H1 (cell line): ENCODE measurements at regions not wholly inside any gene's neighbourhood (a gene's known extent, or its start where the extent isn't known, plus 50 kb on each side); places are given as distances from the start of the nearest gene placed in this dataset.

Experiments used
- CTCF ChIA-PET: fragments of 300-600 bp; sonication (Branson Sonifier 250); formaldehyde crosslinking; loops from one replicate; lab custom pipeline; 2021; ENCODE audit not compliant: partially characterized antibody; lab: Charles Lee
- POLR2A ChIA-PET: fragments of 300-600 bp; sonication (Branson Sonifier 250); formaldehyde crosslinking; loops from one replicate; lab custom pipeline; 2021; ENCODE audit warnings: inconsistent platforms; ENCODE audit not compliant: partially characterized antibody; lab: Charles Lee
- DNase-seq, 2 experiments: peaks; one replicate each; pipeline versions ENCODE4 v3.0.0 to v3.0.0-alpha.2; 2010 to 2022; ENCODE audit warnings: low spot score in 2 of 2, low read depth in 1 of 2, mixed read lengths in 1 of 2
- FAIRE-seq: peaks from 2 replicates; lab custom pipeline; 2011; peaks lifted over from hg19 to GRCh38; lab: Jason Lieb, UNC
- H2AFZ ChIP-seq: 2 replicates; pipeline ENCODE4 v1.8.1; 2012; ENCODE audit warnings: low read length, inconsistent platforms
- H2AK5ac ChIP-seq: 2 replicates; pipeline ENCODE4 v1.6.1; 2013; ENCODE audit warnings: low read depth, low read length
- H2BK120ac ChIP-seq: replicated peaks from 2 replicates; pipeline ENCODE3; 2013; ENCODE audit warnings: low read depth, low read length, inconsistent platforms
- H2BK12ac ChIP-seq: 2 replicates; pipeline ENCODE4 v1.6.1; 2013; ENCODE audit warnings: low read depth, low read length
- H2BK15ac ChIP-seq: 2 replicates; pipeline ENCODE4 v1.6.1; 2013; ENCODE audit warnings: low read length
- H2BK20ac ChIP-seq: 2 replicates; pipeline ENCODE4 v1.6.1; 2013; ENCODE audit warnings: low read length
- H2BK5ac ChIP-seq: 2 replicates; pipeline ENCODE4 v1.6.1; 2013; ENCODE audit warnings: low read depth, low read length
- H3K14ac ChIP-seq: 2 replicates; pipeline ENCODE4 v1.6.1; 2013; ENCODE audit warnings: inconsistent platforms; ENCODE audit not compliant: insufficient read length
- H3K18ac ChIP-seq: 2 replicates; pipeline ENCODE4 v1.6.1; 2013; ENCODE audit warnings: low read length; ENCODE audit errors: extremely low read depth
- H3K23ac ChIP-seq: 2 replicates; pipeline ENCODE4 v1.6.1; 2013; ENCODE audit warnings: inconsistent platforms; ENCODE audit not compliant: insufficient read length
- H3K23me2 ChIP-seq: 2 replicates; pipeline ENCODE4 v1.6.1; 2013; ENCODE audit warnings: low read depth, low read length
- H3K27ac ChIP-seq: 2 replicates; pipeline ENCODE4 v1.6.1; 2011; ENCODE audit warnings: low read depth, low read length, inconsistent platforms
- H3K27me3 ChIP-seq, 4 experiments: replicated peaks in 1 of 4; 1 replicate in 1 of 4; 2 replicates in 3 of 4; pipeline versions ENCODE4 v1.6.1 to v1.8.1; 2011 to 2013; ENCODE audit warnings: low read length in 3 of 4, mild to moderate bottlenecking in 3 of 4, inconsistent platforms in 2 of 4, mixed read lengths in 2 of 4, moderate library complexity in 1 of 4; ENCODE audit not compliant: control insufficient read depth in 3 of 4, insufficient read depth in 3 of 4; ENCODE audit errors: extremely low read depth in 1 of 4
- H3K36me3 ChIP-seq, 4 experiments: 2 replicates each; pipeline versions ENCODE4 v1.6.1 to v1.8.1; 2011 to 2013; ENCODE audit warnings: mild to moderate bottlenecking in 4 of 4, low read length in 3 of 4, moderate library complexity in 2 of 4, control low read depth in 1 of 4, inconsistent platforms in 1 of 4; ENCODE audit not compliant: insufficient read depth in 4 of 4, control insufficient read depth in 2 of 4
- H3K4ac ChIP-seq: replicated peaks from 2 replicates; pipeline ENCODE3; 2013; ENCODE audit warnings: low read length, low read depth, mixed read lengths, inconsistent platforms; ENCODE audit not compliant: insufficient read length
- H3K4me1 ChIP-seq, 4 experiments: replicated peaks in 1 of 4; 1 replicate in 1 of 4; 2 replicates in 3 of 4; pipeline versions ENCODE4 v1.6.1 to v1.8.1; 2011 to 2013; ENCODE audit warnings: low read length in 3 of 4, inconsistent platforms in 2 of 4, mixed read lengths in 1 of 4; ENCODE audit not compliant: insufficient read depth in 4 of 4, control insufficient read depth in 3 of 4
- H3K4me2 ChIP-seq, 2 experiments: 2 replicates each; pipeline versions ENCODE4 v1.6.1 to v1.8.1; 2011 to 2013; ENCODE audit warnings: low read depth in 2 of 2, low read length in 2 of 2, control low read depth in 1 of 2, inconsistent platforms in 1 of 2, mild to moderate bottlenecking in 1 of 2; ENCODE audit not compliant: insufficient read depth in 1 of 2
- H3K4me3 ChIP-seq, 4 experiments: fragments of 200-600, 300-600 bp in 1 of 4; sonication (generic), shearing (Covaris generic), sonication (Bioruptor Twin) in 1 of 4; 2 replicates each; pipeline versions ENCODE4 v1.5.1 to v1.8.1; 2011 to 2016; ENCODE audit warnings: low read length in 4 of 4, low read depth in 3 of 4, control low read depth in 2 of 4, inconsistent platforms in 2 of 4, mild to moderate bottlenecking in 2 of 4, mixed read lengths in 1 of 4, moderate library complexity in 1 of 4; ENCODE audit not compliant: insufficient read depth in 2 of 4; ENCODE audit errors: extremely low read depth in 1 of 4
- H3K56ac ChIP-seq: replicated peaks from 2 replicates; pipeline ENCODE3; 2013; ENCODE audit warnings: low read depth, mild to moderate bottlenecking, mixed read lengths, low read length, inconsistent platforms; ENCODE audit not compliant: insufficient read length
- H3K79me1 ChIP-seq: 2 replicates; pipeline ENCODE4 v1.6.1; 2013; ENCODE audit warnings: low read depth, low read length, control low read depth
- H3K79me2 ChIP-seq, 2 experiments: 2 replicates each; pipeline versions ENCODE4 v1.6.1 to v1.8.1; 2012 to 2013; ENCODE audit warnings: low read length in 2 of 2, mild to moderate bottlenecking in 2 of 2, inconsistent platforms in 1 of 2; ENCODE audit not compliant: insufficient read depth in 2 of 2, control insufficient read depth in 1 of 2
- H3K9ac ChIP-seq, 4 experiments: replicated peaks in 1 of 4; 1 replicate in 1 of 4; 2 replicates in 3 of 4; pipeline versions ENCODE4 v1.6.1 to v1.8.1; 2011 to 2013; ENCODE audit warnings: low read depth in 3 of 4, low read length in 3 of 4, control low read depth in 2 of 4, mild to moderate bottlenecking in 2 of 4, moderate library complexity in 2 of 4, inconsistent platforms in 1 of 4; ENCODE audit errors: extremely low read depth in 1 of 4
- H3K9me3 ChIP-seq, 2 experiments: 2 replicates each; pipeline versions ENCODE4 v1.6.1 to v1.8.1; 2012 to 2013; ENCODE audit warnings: mild to moderate bottlenecking in 2 of 2, moderate library complexity in 2 of 2, control low read depth in 1 of 2, inconsistent platforms in 1 of 2, low read depth in 1 of 2, low read length in 1 of 2, mixed read lengths in 1 of 2; ENCODE audit not compliant: insufficient read depth in 2 of 2
- H4K20me1 ChIP-seq, 2 experiments: replicated peaks in 1 of 2; 2 replicates each; pipeline versions ENCODE3 to v1.8.1; 2011 to 2013; ENCODE audit warnings: inconsistent platforms in 2 of 2, low read length in 2 of 2, mild to moderate bottlenecking in 1 of 2; ENCODE audit not compliant: insufficient read depth in 2 of 2, control insufficient read depth in 1 of 2
- H4K5ac ChIP-seq: 2 replicates; pipeline ENCODE4 v1.6.1; 2013; ENCODE audit warnings: low read length, low read depth, mixed read lengths, inconsistent platforms; ENCODE audit not compliant: insufficient read length
- H4K8ac ChIP-seq: 2 replicates; pipeline ENCODE4 v1.8.0; 2013; ENCODE audit warnings: mild to moderate bottlenecking, moderate library complexity, low read length, inconsistent platforms; ENCODE audit not compliant: insufficient read depth; ENCODE audit errors: extremely low read depth
- H4K91ac ChIP-seq: replicated peaks from 2 replicates; pipeline ENCODE3; 2013; ENCODE audit warnings: low read length, mixed read lengths, inconsistent platforms; ENCODE audit not compliant: insufficient read length
- CBX5 ChIP-seq: fragments of 300-800, 300-1000 bp; sonication (generic); IDR thresholded peaks from 2 replicates; pipeline ENCODE4 v1.7.1; 2016; ENCODE audit warnings: antibody characterized with exemption, low read length, low read depth
- CHD2 ChIP-seq: IDR thresholded peaks from 2 replicates; pipeline ENCODE4 v1.6.1; 2012; ENCODE audit warnings: low read length, improper control_type of control experiment
- CTBP2 ChIP-seq: IDR thresholded peaks from 2 replicates; pipeline ENCODE4 v1.7.0; 2011; ENCODE audit warnings: borderline replicate concordance, mild to moderate bottlenecking, moderate library complexity, mixed read lengths, low read length; ENCODE audit not compliant: insufficient read depth, insufficient read length
- GABPA ChIP-seq: IDR thresholded peaks from 2 replicates; pipeline ENCODE4 v1.6.1; 2011; ENCODE audit warnings: mild to moderate bottlenecking, low read length, moderate library complexity, borderline replicate concordance; ENCODE audit not compliant: insufficient read depth
- GTF2F1 ChIP-seq: IDR thresholded peaks from 2 replicates; pipeline ENCODE4 v1.6.1; 2012; ENCODE audit warnings: low read depth, low read length, improper control_type of control experiment, borderline replicate concordance
- HDAC6 ChIP-seq: IDR thresholded peaks from one replicate; pipeline ENCODE4 v1.7.1; 2012; ENCODE audit warnings: low read depth, mild to moderate bottlenecking, inconsistent platforms, low read length, moderate library complexity
- KDM1A ChIP-seq: fragments of 200-600, 300-600 bp; sonication (generic); IDR thresholded peaks from 2 replicates; pipeline ENCODE4 v1.7.1; 2016; ENCODE audit warnings: mild to moderate bottlenecking, low read length, borderline replicate concordance
- KDM4A ChIP-seq: IDR thresholded peaks from one replicate; pipeline ENCODE4 v1.7.1; 2012; ENCODE audit warnings: low read depth, mild to moderate bottlenecking, moderate library complexity, low read length, inconsistent platforms; ENCODE audit not compliant: severe bottlenecking
- POLR2AphosphoS5 ChIP-seq: IDR thresholded peaks from 2 replicates; pipeline ENCODE4 v1.6.1; 2011; ENCODE audit warnings: low read depth, low read length
- RBBP5 ChIP-seq: IDR thresholded peaks from 2 replicates; pipeline ENCODE4 v1.7.1; 2012; ENCODE audit warnings: low read depth, mild to moderate bottlenecking, inconsistent platforms, low read length, moderate library complexity, borderline replicate concordance
- SIRT6 ChIP-seq: IDR thresholded peaks from one replicate; pipeline ENCODE4 v1.7.1; 2012; ENCODE audit warnings: low read length, inconsistent platforms
- SP1 ChIP-seq: IDR thresholded peaks from 2 replicates; pipeline ENCODE4 v1.6.1; 2011; ENCODE audit warnings: low read depth, low read length
- SUZ12 ChIP-seq: fragments of 200-600 bp; sonication (generic); IDR thresholded peaks from 2 replicates; pipeline ENCODE4 v1.6.1; 2012; ENCODE audit warnings: mild to moderate bottlenecking, inconsistent platforms, low read length, moderate library complexity, mixed read lengths
- TBP ChIP-seq: IDR thresholded peaks from 2 replicates; pipeline ENCODE4 v1.6.1; 2011; ENCODE audit warnings: low read depth, low read length, improper control_type of control experiment
- TEAD4 ChIP-seq: IDR thresholded peaks from 2 replicates; pipeline ENCODE4 v1.6.1; 2012; ENCODE audit warnings: low read depth, low read length, inconsistent platforms, mixed read lengths
- YY1 ChIP-seq: IDR thresholded peaks from 2 replicates; pipeline ENCODE4 v1.6.1; 2011; ENCODE audit warnings: low read depth, mild to moderate bottlenecking, low read length
- WGBS, 2 experiments: shearing (Covaris generic) in 1 of 2; methylation state at CpG; one replicate each; pipeline versions ENCODE4 v1.1.6 to v1.1.7; 2013 to 2015; ENCODE audit warnings: low lambda C conversion rate in 2 of 2, mixed read lengths in 2 of 2, inconsistent platforms in 1 of 2, low coverage in 1 of 2, missing lambda C conversion rate in 1 of 2; ENCODE audit not compliant: insufficient replicate concordance in 2 of 2, insufficient coverage in 1 of 2, insufficient read length in 1 of 2; ENCODE audit errors: extremely low coverage in 1 of 2, missing lambda C conversion rate in 1 of 2; 5-methylcytosine and 5-hydroxymethylcytosine counted together

DNA sequence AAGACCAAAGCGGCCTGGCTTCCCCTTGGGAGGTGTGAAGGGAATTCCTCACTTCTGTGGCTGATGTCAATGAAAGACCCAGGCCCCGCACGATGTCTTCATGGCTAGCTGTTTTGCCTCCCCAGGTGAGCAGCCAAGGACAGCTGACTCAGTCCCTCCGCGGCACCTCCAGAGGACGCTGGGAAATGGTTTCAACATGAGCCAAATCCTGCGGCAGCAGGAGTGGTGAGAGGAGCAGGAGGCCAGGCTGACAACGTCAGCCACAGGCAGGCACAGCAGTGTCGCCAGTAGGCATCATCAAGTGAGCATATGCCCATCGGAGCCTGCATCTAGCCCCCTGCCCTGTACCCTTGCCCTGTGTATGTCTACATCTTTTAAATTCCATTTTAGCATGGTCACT lies 156.4 kb upstream of the RAB6C start:
- ChIA-PET POLR2A (no interaction called here), CTCF (interaction anchor here (0.6 kb wide), 1 partner anchor 9 kb away, joined by 4 read pairs; no protein-coding TSS in a partner anchor)
- FAIRE-seq, result no peak
- TF ChIP-seq TEAD4 (no peak), HDAC6 (no peak), SP1 (no peak), RBBP5 (no peak), SIRT6 (no peak), CBX5 (no peak), POLR2AphosphoS5 (no peak), GABPA (no peak), GTF2F1 (no peak), KDM1A (no peak), TBP (no peak), CTBP2 (no peak), YY1 (no peak), KDM4A (no peak), SUZ12 (no peak), CHD2 (no peak)
- Histone ChIP-seq H4K20me1 (no peaks in the 10 kb centered on the region), H4K8ac (no peak overlapping the region), H3K23me2 (no peaks in the 10 kb centered on the region), H3K18ac (no peak overlapping the region), H4K5ac (no peak overlapping the region), H3K9me3 (0 out of 4 replicates have a peak, but pooled peaks cover 0 to 2% of the 10 kb centered on the region in 2 experiments), H3K36me3 (no peaks in the 10 kb centered on the region), H3K23ac (no peak overlapping the region), H2BK120ac (no peak overlapping the region), H3K9ac (no peak overlapping the region), H2BK12ac (no peak overlapping the region), H2BK15ac (no peak overlapping the region), H3K79me1 (no peaks in the 10 kb centered on the region), H3K14ac (no peak overlapping the region), H4K91ac (no peak overlapping the region), H3K4me1 (peaks cover 0 to 8% (median 2%) of the 10 kb centered on the region in 4 experiments; a peak in 5 of 7 replicates), H2BK20ac (no peak overlapping the region), H2BK5ac (no peak overlapping the region), H3K4me3 (no peak overlapping the region), H3K27me3 (no peaks in the 10 kb centered on the region), H2AFZ (no peak overlapping the region), H3K56ac (no peak overlapping the region), H3K4ac (no peak overlapping the region), H2AK5ac (no peak overlapping the region), H3K4me2 (no peak overlapping the region), H3K79me2 (no peaks in the 10 kb centered on the region), H3K27ac (no peak overlapping the region)
- 95% methylated on average over 10 of the region's 10 CpGs; no CpG with 5 or more reads in 1 of the 2 experiments for WGBS, 2 experiments
- DNase-seq, result no peak
